Adrenal gland (tissue), 9 donors: ENCODE measurements at regions not wholly inside any gene's neighbourhood (a gene's known extent, or its start where the extent isn't known, plus 50 kb on each side); places are given as distances from the start of the nearest gene placed in this dataset.

Experiments
- DNase-seq, 7 donors: peaks; one replicate each; pipeline ENCODE4 v3.0.0-alpha.2; 2019 to 2020
- H3K27ac ChIP-seq, 5 donors: fragments of 200-600 bp; sonication (generic) in 4 of 5; 1 replicate in 3 of 5; 2 replicates in 2 of 5; pipeline versions ENCODE4 v1.5.1 to v1.8.0; 2016 to 2020; ENCODE audit warnings: mild to moderate bottlenecking in 1 of 5
- H3K27me3 ChIP-seq: fragments of 200-600 bp; 2 replicates; pipeline ENCODE4 v1.8.0; 2021
- H3K36me3 ChIP-seq, 2 donors: fragments of 200-600 bp; replicated peaks in 1 of 2; 1 replicate in 1 of 2; 2 replicates in 1 of 2; pipeline versions ENCODE4 v1.5.1 to v1.8.0; 2018 to 2022
- H3K4me1 ChIP-seq, 2 donors: fragments of 200-600 bp; replicated peaks in 1 of 2; 1 replicate in 1 of 2; 2 replicates in 1 of 2; pipeline versions ENCODE4 v1.5.1 to v1.8.0; 2018 to 2021
- H3K4me3 ChIP-seq, 4 donors: fragments of 200-600 bp; sonication (generic) in 3 of 4; one replicate each; pipeline ENCODE4 v1.5.1; 2016 to 2018
- H3K9me3 ChIP-seq, 3 donors: fragments of 200-600 bp; sonication (generic) in 1 of 3; replicated peaks in 1 of 3; 1 replicate in 2 of 3; 2 replicates in 1 of 3; pipeline versions ENCODE4 v1.5.1 to v1.8.0; 2016 to 2021
- CTCF ChIP-seq, 6 experiments: fragments of 450-650 bp in 4 of 6; fragments of 200-600 bp in 2 of 6; sonication (generic) in 1 of 6; IDR thresholded peaks; 1 replicate in 5 of 6; 2 replicates in 1 of 6; pipeline versions ENCODE4 v1.5.1 to v1.8.0; 2016 to 2021; ENCODE audit warnings: antibody characterized with exemption in 6 of 6, mild to moderate bottlenecking in 2 of 6, moderate library complexity in 1 of 6
- POLR2A ChIP-seq, 2 donors: fragments of 450-650 bp; IDR thresholded peaks; one replicate each; pipeline ENCODE4 v1.6.1; 2017; ENCODE audit warnings: antibody characterized with exemption in 2 of 2, mild to moderate bottlenecking in 2 of 2, moderate library complexity in 1 of 2
- WGBS, 4 donors: extraction: QIAGEN DNeasy Blood & Tissue Kit in 2 of 4; methylation state at CpG; one replicate each; pipeline versions ENCODE4 v1.1.5 to v1.1.7; 2013 to 2017; 5-methylcytosine and 5-hydroxymethylcytosine counted together
- intact Hi-C, 2 donors: fragments of 100-400 bp; cut with DNase I; formaldehyde crosslinking; loops; one replicate each; pipeline versions ENCODE4 v1.14.1 to v1.15.0; 2022 to 2023
- donor health status: healthy with polysubstance abuse.
- donor health status: Bipolar disorder and iron deficiency.
- donor health status: DM: yes; HTN: yes; CAD: no.
- donor health status: DM: no; HTN: no; CAD: no.
- donor health status: DM: no; HTN: no; CAD: no.

GRCh38 chr3:144151983-144152382 lies 180.4 kb downstream of the DIPK2A start:
- no peak overlapping the region for H3K27ac ChIP-seq
- no peak overlapping the region for H3K4me3 ChIP-seq
- intact Hi-C loops: no loop called here
- H3K27me3 ChIP-seq: no peaks in the 10 kb centered on the region
- no peaks in the 10 kb centered on the region for H3K4me1 ChIP-seq
- 88 to 93% (median 89%) methylated on average over 3 of the region's 3 CpGs for WGBS, 4 donors
- no peaks in the 10 kb centered on the region for H3K36me3 ChIP-seq
- no peak for DNase-seq
- no peak for TF ChIP-seq CTCF (IDR thresholded peaks at IDR 0.05)
- no peak for TF ChIP-seq POLR2A (IDR thresholded peaks at IDR 0.05)
- no peaks in the 10 kb centered on the region for H3K9me3 ChIP-seq

- no peak for DNase-seq
- H3K27ac ChIP-seq: no peak overlapping the region
- H3K36me3 ChIP-seq: no peaks in the 10 kb centered on the region
- no peak overlapping the region for H3K4me3 ChIP-seq
- H3K4me1 ChIP-seq: no peaks in the 10 kb centered on the region
- no peaks in the 10 kb centered on the region for H3K9me3 ChIP-seq
- TF ChIP-seq CTCF (IDR thresholded peaks at IDR 0.05) (no peak), POLR2A (IDR thresholded peaks at IDR 0.05) (no peak)
- intact Hi-C loops: no loop called here
- no peaks in the 10 kb centered on the region for H3K27me3 ChIP-seq
These were observed 189.0 kb downstream of the DIPK2A start for GRCh38 chr3:144160627-144161026.

GRCh38 chr3:144162042-144162441 lies 190.4 kb downstream of the DIPK2A start:
- intact Hi-C loops: no loop called here
- H3K27ac ChIP-seq: no peak overlapping the region
- H3K4me1 ChIP-seq: no peaks in the 10 kb centered on the region
- WGBS, 4 donors: 76 to 93% (median 83%) methylated on average over 1 of the region's 1 CpG
- no peak overlapping the region for H3K4me3 ChIP-seq
- no peak for DNase-seq
- no peaks in the 10 kb centered on the region for H3K27me3 ChIP-seq
- no peak for TF ChIP-seq POLR2A (IDR thresholded peaks at IDR 0.05)
- no peak for TF ChIP-seq CTCF (IDR thresholded peaks at IDR 0.05)
- no peaks in the 10 kb centered on the region for H3K36me3 ChIP-seq
- no peaks in the 10 kb centered on the region for H3K9me3 ChIP-seq

GRCh38 chr3:144164352-144164751 lies 192.7 kb downstream of the DIPK2A start:
- no peak overlapping the region for H3K27ac ChIP-seq
- H3K4me3 ChIP-seq: no peak overlapping the region
- H3K36me3 ChIP-seq: no peaks in the 10 kb centered on the region
- DNase-seq: no peak
- H3K9me3 ChIP-seq: no peaks in the 10 kb centered on the region
- intact Hi-C loops: no loop called here
- 87 to 100% (median 95%) methylated on average over 1 of the region's 1 CpG for WGBS, 4 donors
- no peaks in the 10 kb centered on the region for H3K4me1 ChIP-seq
- TF ChIP-seq CTCF (IDR thresholded peaks at IDR 0.05) (no peak), POLR2A (IDR thresholded peaks at IDR 0.05) (no peak)
- no peaks in the 10 kb centered on the region for H3K27me3 ChIP-seq
